H9 (cell line): ENCODE measurements at regions not wholly inside any gene's neighbourhood (a gene's known extent, or its start where the extent isn't known, plus 50 kb on each side); places are given as distances from the start of the nearest gene placed in this dataset.

Source experiments
- DNase-seq: peaks from one replicate; pipeline ENCODE4 v3.0.0-alpha.2; 2017
- H2AFZ ChIP-seq: one replicate; pipeline ENCODE4 v1.6.1; 2013; ENCODE audit warnings: mild to moderate bottlenecking, low read length, control low read depth, moderate library complexity
- H2AK5ac ChIP-seq: 2 replicates; pipeline ENCODE4 v1.6.1; 2013; ENCODE audit warnings: low read length, control low read depth, mixed read lengths; ENCODE audit not compliant: insufficient read length
- H2BK120ac ChIP-seq: one replicate; pipeline ENCODE4 v1.6.1; 2013; ENCODE audit warnings: low read depth, mild to moderate bottlenecking, low read length, control low read depth, inconsistent platforms; ENCODE audit not compliant: poor library complexity, severe bottlenecking
- H2BK12ac ChIP-seq: 2 replicates; pipeline ENCODE4 v1.6.1; 2013; ENCODE audit warnings: low read length, control low read depth, mixed read lengths, low read depth; ENCODE audit not compliant: insufficient read length
- H2BK15ac ChIP-seq: 2 replicates; pipeline ENCODE4 v1.6.1; 2013; ENCODE audit warnings: low read depth, low read length, control low read depth
- H2BK20ac ChIP-seq: one replicate; pipeline ENCODE4 v1.6.1; 2013; ENCODE audit warnings: low read depth, mild to moderate bottlenecking, low read length, control low read depth, inconsistent platforms; ENCODE audit not compliant: poor library complexity, severe bottlenecking
- H2BK5ac ChIP-seq: 2 replicates; pipeline ENCODE4 v1.6.1; 2013; ENCODE audit warnings: low read length, control low read depth, mixed read lengths; ENCODE audit not compliant: insufficient read length
- H3K14ac ChIP-seq: 2 replicates; pipeline ENCODE4 v1.6.1; 2013; ENCODE audit warnings: low read length, control low read depth; ENCODE audit not compliant: insufficient read depth
- H3K18ac ChIP-seq: 2 replicates; pipeline ENCODE4 v1.6.1; 2013; ENCODE audit warnings: low read depth, mild to moderate bottlenecking, mixed read lengths, low read length, control low read depth; ENCODE audit not compliant: insufficient read length
- H3K23ac ChIP-seq: 2 replicates; pipeline ENCODE4 v1.6.1; 2013; ENCODE audit warnings: low read length, control low read depth, mixed read lengths, low read depth; ENCODE audit not compliant: insufficient read length
- H3K23me2 ChIP-seq: 2 replicates; pipeline ENCODE4 v1.6.1; 2013; ENCODE audit warnings: low read depth, mild to moderate bottlenecking, mixed read lengths, low read length, control low read depth; ENCODE audit not compliant: insufficient read length, poor library complexity, severe bottlenecking
- H3K27ac ChIP-seq: 2 replicates; pipeline ENCODE4 v1.5.1; 2013; ENCODE audit warnings: low read length, control low read depth, mixed read lengths, low read depth; ENCODE audit not compliant: insufficient read length
- H3K27me3 ChIP-seq: 2 replicates; pipeline ENCODE4 v1.6.1; 2013; ENCODE audit warnings: low read length, control low read depth, inconsistent platforms; ENCODE audit not compliant: insufficient read depth
- H3K4ac ChIP-seq: 2 replicates; pipeline ENCODE4 v1.6.1; 2013; ENCODE audit warnings: low read depth, mild to moderate bottlenecking, control low read depth, inconsistent platforms, low read length, moderate library complexity
- H3K4me1 ChIP-seq: 2 replicates; pipeline ENCODE4 v1.6.1; 2013; ENCODE audit warnings: low read length, control low read depth, inconsistent platforms; ENCODE audit not compliant: insufficient read depth
- H3K4me2 ChIP-seq: 2 replicates; pipeline ENCODE4 v1.6.1; 2013; ENCODE audit warnings: low read length, control low read depth, mixed read lengths; ENCODE audit not compliant: insufficient read length, insufficient read depth
- H3K56ac ChIP-seq: 2 replicates; pipeline ENCODE4 v1.6.1; 2013; ENCODE audit warnings: low read depth, mild to moderate bottlenecking, mixed read lengths, low read length, control low read depth; ENCODE audit not compliant: insufficient read length
- H3K79me1 ChIP-seq: 2 replicates; pipeline ENCODE4 v1.6.1; 2013; ENCODE audit warnings: low read depth, mild to moderate bottlenecking, moderate library complexity, low read length, control low read depth, inconsistent platforms; ENCODE audit not compliant: insufficient read depth, poor library complexity, severe bottlenecking
- H3K79me2 ChIP-seq: 2 replicates; pipeline ENCODE4 v1.6.1; 2013; ENCODE audit warnings: low read length, control low read depth, inconsistent platforms; ENCODE audit not compliant: insufficient read depth
- H3K9ac ChIP-seq: 2 replicates; pipeline ENCODE4 v1.6.1; 2013; ENCODE audit warnings: low read length, control low read depth, mixed read lengths; ENCODE audit not compliant: insufficient read length; ENCODE audit errors: extremely low read depth
- H3K9me3 ChIP-seq: one replicate; pipeline ENCODE4 v1.6.1; 2013; ENCODE audit warnings: low read depth, low read length, inconsistent platforms; ENCODE audit not compliant: control insufficient read depth
- H3T11ph ChIP-seq: one replicate; pipeline ENCODE4 v1.6.1; 2013; ENCODE audit warnings: mild to moderate bottlenecking, low read length, control low read depth, inconsistent platforms
- H4K20me1 ChIP-seq: one replicate; pipeline ENCODE4 v1.6.1; 2013; ENCODE audit not compliant: control insufficient read depth, insufficient read length, insufficient read depth
- H4K5ac ChIP-seq: 2 replicates; pipeline ENCODE4 v1.6.1; 2013; ENCODE audit warnings: low read depth, mild to moderate bottlenecking, mixed read lengths, low read length, control low read depth; ENCODE audit not compliant: insufficient read length
- H4K8ac ChIP-seq: replicated peaks from 2 replicates; pipeline ENCODE4 v1.6.1; 2013; ENCODE audit warnings: low read length, control low read depth, mixed read lengths, low read depth; ENCODE audit not compliant: insufficient read length
- H4K91ac ChIP-seq: 2 replicates; pipeline ENCODE4 v1.6.1; 2013; ENCODE audit warnings: low read depth, mild to moderate bottlenecking, moderate library complexity, mixed read lengths, low read length, control low read depth; ENCODE audit not compliant: insufficient read length
- H3K27ac Mint-ChIP-seq, 3 experiments: 2 replicates in 2 of 3; 3 replicates in 1 of 3; pipeline ENCODE4 v1.8.0; 2020 to 2021; ENCODE audit warnings: mixed read lengths in 3 of 3, mild to moderate bottlenecking in 1 of 3, moderate library complexity in 1 of 3
- H3K27me3 Mint-ChIP-seq: 2 replicates; pipeline ENCODE4 v1.8.0; 2021; ENCODE audit warnings: low read depth, mild to moderate bottlenecking, moderate library complexity, mixed read lengths
- H3K36me3 Mint-ChIP-seq, 3 experiments: 2 replicates in 2 of 3; 3 replicates in 1 of 3; pipeline ENCODE4 v1.8.0; 2020 to 2021; ENCODE audit warnings: low read depth in 3 of 3, mixed read lengths in 3 of 3; ENCODE audit not compliant: insufficient read depth in 1 of 3
- H3K4me1 Mint-ChIP-seq, 2 experiments: 2 replicates each; pipeline ENCODE4 v1.8.0; 2020; ENCODE audit warnings: mixed read lengths in 2 of 2
- H3K4me3 Mint-ChIP-seq, 2 experiments: 2 replicates in 1 of 2; 3 replicates in 1 of 2; pipeline ENCODE4 v1.8.0; 2020 to 2021; ENCODE audit warnings: mild to moderate bottlenecking in 2 of 2, mixed read lengths in 2 of 2, moderate library complexity in 1 of 2
- H3K9me3 Mint-ChIP-seq, 2 experiments: 2 replicates in 1 of 2; 3 replicates in 1 of 2; pipeline ENCODE4 v1.8.0; 2020; ENCODE audit warnings: mild to moderate bottlenecking in 2 of 2, mixed read lengths in 2 of 2, moderate library complexity in 1 of 2
- WGBS: extraction: QIAGEN DNeasy Blood & Tissue Kit; methylation state at CpG from one replicate; pipeline ENCODE4 v1.1.7; 2013; ENCODE audit warnings: missing lambda C conversion rate, low lambda C conversion rate, mixed read lengths; ENCODE audit not compliant: insufficient read length; ENCODE audit errors: extremely low coverage; 5-methylcytosine and 5-hydroxymethylcytosine counted together
- TF ChIP-seq, protein P1 (sequence below): fragments of 200-600 bp; sonication (generic); conservative IDR thresholded peaks from 3 replicates; pipeline ENCODE4 v1.8.0; 2021; ENCODE audit warnings: antibody characterized with exemption, mild to moderate bottlenecking

DNA sequence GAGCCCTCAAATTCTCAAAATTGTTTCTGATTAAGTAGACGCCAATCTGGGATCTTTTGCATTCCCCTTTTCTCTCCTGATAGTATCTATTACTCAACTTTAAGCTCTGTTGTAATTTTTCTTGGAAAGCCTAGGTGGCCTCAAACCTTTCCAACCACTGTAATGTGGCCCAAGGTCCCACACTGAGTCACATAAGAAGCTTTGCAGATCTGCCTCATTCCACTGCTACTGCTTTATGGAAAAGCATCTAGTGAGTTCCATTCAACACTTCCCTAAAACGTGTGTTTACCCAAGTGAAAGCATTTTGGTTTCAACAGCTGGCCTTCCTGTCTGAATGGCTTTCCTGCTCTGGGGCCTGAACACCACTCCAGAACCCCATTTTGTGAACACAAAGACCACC lies 493.6 kb upstream of the SPHKAP start:
- Histone ChIP-seq H3K23me2 (no peaks in the 10 kb centered on the region), H3T11ph (no peak overlapping the region), H2BK120ac (no peak overlapping the region), H4K5ac (no peak overlapping the region), H3K9ac (no peak overlapping the region), H3K79me1 (no peaks in the 10 kb centered on the region), H3K79me2 (no peaks in the 10 kb centered on the region), H3K18ac (no peak overlapping the region), H3K56ac (no peak overlapping the region), H2AK5ac (no peak overlapping the region), H3K9me3 (no peaks in the 10 kb centered on the region), H2AFZ (no peak overlapping the region), H2BK12ac (no peak overlapping the region), H3K27me3 (no peaks in the 10 kb centered on the region), H2BK5ac (no peak overlapping the region), H3K4me1 (no peaks in the 10 kb centered on the region), H3K27ac (no peak overlapping the region), H4K91ac (no peak overlapping the region), H2BK15ac (no peak overlapping the region), H4K8ac (no peak overlapping the region), H3K14ac (no peak overlapping the region), H3K4me2 (no peak overlapping the region), H3K23ac (no peak overlapping the region), H4K20me1 (no peaks in the 10 kb centered on the region), H2BK20ac (no peak overlapping the region), H3K4ac (no peak overlapping the region)
- no peak for DNase-seq
- Mint-ChIP-seq H3K9me3 (no peaks in the 10 kb centered on the region), H3K27ac (no peak overlapping the region), H3K4me1 (no peaks in the 10 kb centered on the region), H3K27me3 (no peaks in the 10 kb centered on the region), H3K4me3 (no peak overlapping the region), H3K36me3 (no peaks in the 10 kb centered on the region)
- WGBS: no CpG with 5 or more reads among the region's 2 CpGs
- TF ChIP-seq, protein P1, sequence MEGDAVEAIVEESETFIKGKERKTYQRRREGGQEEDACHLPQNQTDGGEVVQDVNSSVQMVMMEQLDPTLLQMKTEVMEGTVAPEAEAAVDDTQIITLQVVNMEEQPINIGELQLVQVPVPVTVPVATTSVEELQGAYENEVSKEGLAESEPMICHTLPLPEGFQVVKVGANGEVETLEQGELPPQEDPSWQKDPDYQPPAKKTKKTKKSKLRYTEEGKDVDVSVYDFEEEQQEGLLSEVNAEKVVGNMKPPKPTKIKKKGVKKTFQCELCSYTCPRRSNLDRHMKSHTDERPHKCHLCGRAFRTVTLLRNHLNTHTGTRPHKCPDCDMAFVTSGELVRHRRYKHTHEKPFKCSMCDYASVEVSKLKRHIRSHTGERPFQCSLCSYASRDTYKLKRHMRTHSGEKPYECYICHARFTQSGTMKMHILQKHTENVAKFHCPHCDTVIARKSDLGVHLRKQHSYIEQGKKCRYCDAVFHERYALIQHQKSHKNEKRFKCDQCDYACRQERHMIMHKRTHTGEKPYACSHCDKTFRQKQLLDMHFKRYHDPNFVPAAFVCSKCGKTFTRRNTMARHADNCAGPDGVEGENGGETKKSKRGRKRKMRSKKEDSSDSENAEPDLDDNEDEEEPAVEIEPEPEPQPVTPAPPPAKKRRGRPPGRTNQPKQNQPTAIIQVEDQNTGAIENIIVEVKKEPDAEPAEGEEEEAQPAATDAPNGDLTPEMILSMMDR: no peak
